ENCODE measurements at regions not wholly inside any gene's neighbourhood (a gene's known extent, or its start where the extent isn't known, plus 50 kb on each side); places are given as distances from the start of the nearest gene placed in this dataset.

DNA sequence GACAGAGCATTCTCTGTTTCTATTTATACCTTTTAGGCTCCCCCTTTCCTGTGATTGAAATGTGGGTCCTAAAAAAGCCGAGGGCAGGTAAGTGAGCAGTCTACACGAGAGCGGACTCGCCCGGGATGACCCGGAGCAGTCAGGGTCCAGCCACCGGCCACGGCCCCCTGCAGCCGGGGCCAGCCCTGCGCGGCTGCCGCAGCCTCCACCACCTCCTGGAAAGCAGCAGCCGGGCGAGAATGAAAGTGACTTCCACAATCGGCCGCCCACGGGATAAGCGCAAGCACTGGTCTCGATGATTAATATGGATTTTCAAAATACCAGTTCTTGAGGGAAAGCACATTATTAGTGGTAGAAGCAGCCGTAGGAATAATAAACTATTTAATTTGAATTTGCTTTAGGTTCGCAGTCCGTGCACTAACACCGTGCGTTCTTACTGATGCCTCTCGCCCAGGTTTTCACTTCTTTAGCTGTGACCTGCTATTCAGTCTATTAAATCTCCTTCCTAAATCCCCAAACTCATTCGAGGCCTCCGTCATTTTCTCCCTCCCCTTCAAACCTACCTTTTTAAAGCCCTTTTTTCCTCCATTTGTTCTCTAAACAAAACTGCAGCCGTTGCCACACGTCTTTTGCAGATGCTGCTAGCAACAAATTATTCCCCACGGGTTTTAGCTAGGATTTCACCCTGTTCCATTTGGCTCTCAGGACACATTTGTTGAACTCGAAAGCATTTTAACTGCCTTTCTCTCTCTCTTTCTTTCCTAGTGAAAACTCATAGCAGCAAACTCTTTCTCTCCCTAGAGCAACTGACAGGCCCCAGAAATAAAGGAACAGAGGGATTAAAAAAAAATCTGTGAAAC is 1015.1 kb upstream of the PIK3C3 start:
- TF ChIP-seq CTCF (IDR thresholded peaks at IDR 0.05) (no peak), EZH2phosphoT487 (IDR thresholded peaks at IDR 0.05) (no peak), EZH2 (IDR thresholded peaks at IDR 0.05) (no peak)
